ENCODE measurements at regions not wholly inside any gene's neighbourhood (a gene's known extent, or its start where the extent isn't known, plus 50 kb on each side); places are given as distances from the start of the nearest gene placed in this dataset.

DNA sequence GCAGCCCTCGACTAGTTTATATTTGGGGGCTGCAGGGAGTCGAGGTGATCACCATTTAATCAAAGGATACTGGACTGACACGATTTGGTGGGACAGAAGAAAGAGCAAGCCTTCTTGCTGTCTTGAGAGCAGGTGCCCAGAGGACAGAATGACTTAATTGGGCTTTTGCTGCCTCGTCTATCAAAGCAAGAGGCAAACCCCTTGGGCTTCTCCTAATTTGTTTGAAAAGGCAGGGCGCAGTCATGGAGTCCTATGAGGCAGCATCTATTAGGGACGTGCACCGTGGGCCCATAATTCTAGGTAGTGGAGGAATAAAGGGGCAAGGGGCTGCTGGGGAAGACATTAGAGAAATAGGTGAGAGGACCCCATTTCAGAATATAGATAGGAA, 1411.3 kb downstream of the TBC1D22A start:
- DNase-seq (ENCODE audit: extremely low read depth, low read depth): no peak

DNA sequence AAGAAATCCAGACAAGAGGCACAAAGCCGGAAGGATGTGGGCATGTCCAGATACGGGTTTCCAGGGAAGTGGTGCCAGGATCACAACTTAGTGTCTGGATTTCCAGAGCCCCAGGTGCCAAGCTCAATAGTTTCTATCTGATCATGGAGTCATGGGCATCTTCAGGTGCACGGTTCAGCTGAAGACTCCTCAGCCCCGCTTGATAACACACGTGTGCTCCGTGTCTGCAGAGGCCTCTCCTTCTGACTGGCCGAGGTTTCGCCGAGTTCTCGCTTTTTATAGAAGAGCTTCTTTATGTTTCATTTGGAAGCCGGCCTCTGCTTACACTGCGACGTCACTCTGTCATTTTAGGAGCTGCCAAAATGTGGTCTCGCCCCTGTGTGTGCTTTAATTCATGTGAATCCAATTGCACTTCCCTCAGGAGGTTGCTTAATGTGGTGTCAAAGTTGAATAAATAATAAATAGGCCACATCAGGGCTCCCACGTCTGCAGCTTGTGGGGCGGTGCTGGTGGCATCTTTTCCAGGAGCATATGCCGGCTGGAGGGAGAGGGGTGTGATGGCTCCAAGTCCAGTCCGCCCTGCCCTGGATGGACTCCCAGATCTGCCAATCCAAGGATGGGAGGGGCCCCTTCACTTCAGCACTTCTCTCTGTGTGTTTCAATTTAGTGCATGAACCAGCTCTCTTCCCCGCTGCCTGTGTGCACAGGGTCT, 1410.8 kb downstream of the TBC1D22A start:
- TF ChIP-seq, protein P1, sequence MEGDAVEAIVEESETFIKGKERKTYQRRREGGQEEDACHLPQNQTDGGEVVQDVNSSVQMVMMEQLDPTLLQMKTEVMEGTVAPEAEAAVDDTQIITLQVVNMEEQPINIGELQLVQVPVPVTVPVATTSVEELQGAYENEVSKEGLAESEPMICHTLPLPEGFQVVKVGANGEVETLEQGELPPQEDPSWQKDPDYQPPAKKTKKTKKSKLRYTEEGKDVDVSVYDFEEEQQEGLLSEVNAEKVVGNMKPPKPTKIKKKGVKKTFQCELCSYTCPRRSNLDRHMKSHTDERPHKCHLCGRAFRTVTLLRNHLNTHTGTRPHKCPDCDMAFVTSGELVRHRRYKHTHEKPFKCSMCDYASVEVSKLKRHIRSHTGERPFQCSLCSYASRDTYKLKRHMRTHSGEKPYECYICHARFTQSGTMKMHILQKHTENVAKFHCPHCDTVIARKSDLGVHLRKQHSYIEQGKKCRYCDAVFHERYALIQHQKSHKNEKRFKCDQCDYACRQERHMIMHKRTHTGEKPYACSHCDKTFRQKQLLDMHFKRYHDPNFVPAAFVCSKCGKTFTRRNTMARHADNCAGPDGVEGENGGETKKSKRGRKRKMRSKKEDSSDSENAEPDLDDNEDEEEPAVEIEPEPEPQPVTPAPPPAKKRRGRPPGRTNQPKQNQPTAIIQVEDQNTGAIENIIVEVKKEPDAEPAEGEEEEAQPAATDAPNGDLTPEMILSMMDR (IDR thresholded peaks at IDR 0.05; ENCODE audit: low read depth, low read length): no peak
- no peak for DNase-seq (ENCODE audit: extremely low read depth, low read depth)

More for the DNA sequence above, 1411.3 kb downstream of the TBC1D22A start:
- TF ChIP-seq, protein P1 (IDR thresholded peaks at IDR 0.05; ENCODE audit: low read depth, low read length): no peak

GRCh38 chr22:48171271-48171691, 1408.8 kb downstream of the TBC1D22A start:
- TF ChIP-seq, protein P1 (IDR thresholded peaks at IDR 0.05; ENCODE audit: low read depth, low read length): no peak
- DNase-seq (ENCODE audit: extremely low read depth, low read depth): no peak

DNA sequence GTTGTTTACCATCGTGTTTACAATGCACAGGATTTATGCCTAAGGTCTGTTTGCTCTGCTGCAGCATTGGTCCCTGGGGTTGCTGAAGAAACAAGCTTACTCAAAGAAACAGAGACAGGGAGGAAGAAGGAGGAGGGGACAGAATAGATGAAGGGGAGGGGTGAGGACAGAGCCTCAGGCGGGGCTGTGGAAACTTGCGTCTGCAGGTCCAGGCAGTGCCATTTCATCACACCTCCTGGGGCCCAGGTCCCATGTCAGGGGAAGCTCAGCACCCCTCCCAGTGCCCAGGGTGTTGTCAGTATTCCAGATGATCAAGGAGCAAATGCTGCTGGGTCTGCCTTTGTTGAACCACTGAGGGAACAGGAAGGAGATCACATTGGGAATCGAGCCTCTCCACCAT, 1406.8 kb downstream of the TBC1D22A start:
- TF ChIP-seq, protein P1 (IDR thresholded peaks at IDR 0.05; ENCODE audit: low read depth, low read length): no peak
- no peak for DNase-seq (ENCODE audit: extremely low read depth, low read depth)

DNA sequence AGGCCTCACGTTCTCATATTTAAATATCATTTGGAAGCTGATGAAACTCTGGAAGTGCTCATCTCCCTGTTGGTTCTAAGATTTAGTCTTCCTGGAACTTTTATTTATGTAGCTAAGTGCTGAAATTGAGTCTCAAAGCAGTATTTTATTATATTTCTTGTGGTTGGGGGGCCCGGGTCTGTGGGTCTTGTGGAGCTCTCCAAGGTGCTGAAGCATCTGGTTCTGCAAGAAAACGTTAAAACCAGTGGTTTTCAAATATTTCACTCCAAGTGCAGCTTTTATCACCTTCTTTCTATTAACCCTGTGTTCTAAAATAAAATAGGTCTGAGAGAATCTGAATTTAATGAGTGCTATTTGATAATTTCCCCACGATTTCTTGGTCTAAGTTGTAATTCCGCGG, 1404.8 kb downstream of the TBC1D22A start:
- TF ChIP-seq, protein P1 (IDR thresholded peaks at IDR 0.05; ENCODE audit: low read depth, low read length): no peak
- no peak for DNase-seq (ENCODE audit: extremely low read depth, low read depth)

DNA sequence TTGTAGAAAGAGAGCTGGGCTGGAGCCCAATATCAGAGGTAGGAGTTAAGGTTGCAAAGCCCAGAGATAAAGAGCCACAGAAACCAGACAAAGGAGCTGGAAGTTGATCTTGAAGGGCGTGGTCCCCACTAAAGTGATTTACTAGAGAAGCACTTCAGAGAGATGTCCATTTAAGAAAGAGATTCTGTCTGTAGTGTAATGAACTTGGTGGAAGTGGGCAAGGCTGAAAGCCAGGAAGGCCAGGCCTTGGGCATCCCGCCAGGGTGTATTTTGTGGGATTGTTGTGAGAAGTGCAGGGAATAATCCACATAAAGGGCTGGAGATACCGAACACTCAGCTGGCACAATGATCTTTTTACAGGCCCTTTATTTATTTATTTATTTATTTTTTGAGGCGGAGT, 1398.8 kb downstream of the TBC1D22A start:
- no peak for DNase-seq (ENCODE audit: extremely low read depth, low read depth)
- TF ChIP-seq, protein P1 (IDR thresholded peaks at IDR 0.05; ENCODE audit: low read depth, low read length): no peak

GRCh38 chr22:48157676-48158075, 1395.2 kb downstream of the TBC1D22A start:
- TF ChIP-seq, protein P1 (IDR thresholded peaks at IDR 0.05; ENCODE audit: low read depth, low read length): no peak
- no peak for DNase-seq (ENCODE audit: extremely low read depth, low read depth)
